Left renal cortex interstitium (tissue), 4 donors: ENCODE measurements at regions not wholly inside any gene's neighbourhood (a gene's known extent, or its start where the extent isn't known, plus 50 kb on each side); places are given as distances from the start of the nearest gene placed in this dataset.

ENCODE experiments used
- DNase-seq, 4 donors: peaks; one replicate each; pipeline ENCODE4 v3.0.0-alpha.2; 2013; ENCODE audit warnings: low read depth in 4 of 4, low spot score in 2 of 4, missing footprints in 1 of 4

- no peak for DNase-seq
Observed at GRCh38 chr11:87397011-87397865, 359.5 kb downstream of the TMEM135 start.

GRCh38 chr11:87394924-87395323 lies 357.2 kb downstream of the TMEM135 start:
- DNase-seq, result no peak

GRCh38 chr11:87392665-87393064 lies 354.9 kb downstream of the TMEM135 start:
- no peak for DNase-seq

GRCh38 chr11:87391496-87391895 lies 353.8 kb downstream of the TMEM135 start:
- DNase-seq, result no peak

- DNase-seq, result no peak
Observed at GRCh38 chr11:87384078-87384729, 346.5 kb downstream of the TMEM135 start.

GRCh38 chr11:87374038-87374807 lies 336.5 kb downstream of the TMEM135 start:
- DNase-seq, result peak in 1 of 4 donors; percentile 35
